Globus pallidus (tissue), 1 donor: ENCODE measurements at regions not wholly inside any gene's neighbourhood (a gene's known extent, or its start where the extent isn't known, plus 50 kb on each side); places are given as distances from the start of the nearest gene placed in this dataset.
A peak's percentile ranks its signal among the peaks of the same experiment; 100 is the strongest.

ENCODE experiments used
- DNase-seq: peaks from one replicate; pipeline ENCODE4 v3.0.0-alpha.2; 2015; ENCODE audit warnings: low spot score

DNA sequence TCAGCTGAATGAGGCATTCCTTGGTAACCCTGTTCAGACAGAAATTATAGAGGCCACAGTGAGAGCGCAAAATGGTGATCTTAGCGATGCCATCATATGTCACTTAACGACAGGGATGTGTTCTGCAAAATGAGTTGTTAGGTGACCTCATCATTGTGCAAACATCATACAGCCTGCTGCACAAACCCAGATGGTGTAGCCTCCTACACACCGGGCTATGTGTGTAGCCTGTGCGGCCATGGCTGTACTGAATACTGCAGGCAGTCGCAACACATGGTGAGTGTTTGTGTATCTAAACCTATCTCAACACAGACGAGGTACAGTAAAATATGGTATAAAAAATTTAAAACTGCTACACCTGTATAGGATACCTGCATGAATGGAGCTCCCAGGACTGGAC is 234.1 kb upstream of the PMEPA1 start:
- DNase-seq = no peak

DNA sequence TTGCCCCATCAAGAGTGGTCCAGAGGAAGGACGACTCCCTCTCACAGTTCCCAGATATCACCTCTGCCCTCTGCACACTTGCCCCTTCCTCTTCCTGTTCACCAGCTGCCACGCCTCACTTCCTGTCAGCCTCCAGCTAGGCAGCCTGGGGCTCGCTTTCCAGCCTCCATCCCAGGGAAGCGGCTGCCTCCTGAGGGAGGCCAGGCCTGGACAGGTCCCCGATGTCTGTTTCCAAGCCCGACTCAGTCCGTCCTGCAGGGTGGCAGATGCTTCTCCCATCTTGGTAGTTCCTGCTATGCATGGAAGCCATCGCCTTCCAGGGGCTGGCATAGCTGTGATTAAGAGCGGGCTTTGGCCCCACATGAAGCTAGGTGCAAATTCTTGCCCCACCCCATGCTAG is 233.5 kb upstream of the PMEPA1 start:
- DNase-seq = no peak

DNA sequence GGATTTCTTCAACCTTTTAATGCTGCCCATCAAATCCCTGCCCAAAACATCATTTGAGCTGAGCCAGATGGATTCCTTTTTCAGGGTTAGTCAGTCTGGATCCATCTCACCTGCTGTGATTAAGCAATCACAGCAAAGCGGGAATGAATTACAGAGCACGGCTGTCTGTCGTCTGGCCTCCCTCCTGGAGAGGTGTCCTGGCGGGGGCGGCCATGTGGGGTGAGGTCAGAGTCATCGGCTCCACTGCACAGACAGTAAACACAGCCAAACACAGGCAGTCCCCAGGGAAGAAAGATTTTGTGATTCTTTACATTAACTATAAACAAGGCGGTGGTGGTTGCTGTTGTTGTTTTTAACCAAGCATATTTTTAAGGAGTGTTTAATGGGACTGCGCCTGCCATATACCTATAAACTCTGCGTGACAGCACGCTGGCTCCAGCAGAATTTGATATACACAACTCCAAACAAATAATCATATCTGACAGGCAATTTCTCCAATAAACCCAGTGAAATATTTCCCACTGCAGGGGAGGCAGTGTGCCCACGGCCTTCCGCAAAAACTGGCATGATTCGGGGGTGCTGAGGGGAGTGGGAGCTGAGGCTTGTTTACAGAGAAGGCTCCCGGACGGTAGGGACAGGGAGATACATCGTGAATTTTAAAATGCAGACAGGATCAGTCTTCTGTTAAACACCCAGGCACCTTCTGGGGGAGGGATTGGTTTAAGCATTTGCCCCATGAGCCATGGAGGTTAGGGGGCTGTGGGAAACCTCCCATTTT is 232.0 kb upstream of the PMEPA1 start:
- DNase-seq = no peak

DNA sequence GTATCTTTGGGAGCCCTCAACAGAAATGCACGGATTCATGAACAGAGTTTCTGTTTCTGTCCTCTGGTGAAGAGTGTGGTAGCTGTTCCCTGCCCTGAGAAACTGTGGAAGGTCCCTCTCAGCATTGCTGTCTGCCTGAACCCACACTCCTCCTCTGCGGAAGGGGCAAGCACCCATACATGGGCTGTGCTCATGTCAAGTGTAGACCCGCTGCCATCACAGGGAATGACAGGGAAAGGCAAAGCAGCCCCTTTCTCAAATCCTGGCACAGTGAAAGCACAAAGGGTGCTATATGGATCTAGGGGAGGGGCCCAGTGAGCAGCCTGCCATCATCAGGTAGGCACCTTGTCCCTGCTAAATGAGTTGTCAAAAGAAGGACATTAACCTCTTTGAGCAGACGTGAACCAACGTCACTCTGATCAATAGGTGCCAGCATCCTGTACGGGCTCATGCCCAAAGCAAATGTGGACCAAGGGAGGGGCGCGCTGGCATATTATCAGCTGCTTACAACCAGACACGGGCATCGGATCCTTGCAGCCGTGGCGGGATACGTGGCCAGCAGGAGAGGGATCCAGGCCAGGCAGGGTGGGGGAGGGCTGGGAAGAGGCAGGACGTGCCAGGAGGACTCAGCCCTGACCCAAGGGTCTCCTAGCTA is 231.2 kb upstream of the PMEPA1 start:
- no peak for DNase-seq

DNA sequence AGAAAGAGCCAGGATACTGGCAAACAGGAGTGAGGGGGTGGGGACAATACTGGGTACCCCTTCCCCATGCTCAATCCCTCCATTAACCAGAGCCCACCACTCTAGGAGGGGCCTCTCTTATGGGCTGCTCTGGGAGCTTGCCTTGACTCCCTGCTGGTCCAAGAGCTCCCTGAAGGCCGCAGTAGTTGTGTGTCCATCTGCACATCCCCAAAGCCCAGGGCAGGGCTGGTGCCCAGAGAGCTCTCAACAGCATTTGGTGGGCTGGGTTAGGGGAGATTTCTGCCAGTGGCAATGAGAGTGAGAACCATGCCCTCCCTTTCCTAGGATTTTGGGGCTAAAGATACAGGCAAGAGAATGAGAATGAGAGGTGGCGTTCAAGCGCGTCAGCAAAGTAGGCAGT is 230.6 kb upstream of the PMEPA1 start:
- no peak for DNase-seq

DNA sequence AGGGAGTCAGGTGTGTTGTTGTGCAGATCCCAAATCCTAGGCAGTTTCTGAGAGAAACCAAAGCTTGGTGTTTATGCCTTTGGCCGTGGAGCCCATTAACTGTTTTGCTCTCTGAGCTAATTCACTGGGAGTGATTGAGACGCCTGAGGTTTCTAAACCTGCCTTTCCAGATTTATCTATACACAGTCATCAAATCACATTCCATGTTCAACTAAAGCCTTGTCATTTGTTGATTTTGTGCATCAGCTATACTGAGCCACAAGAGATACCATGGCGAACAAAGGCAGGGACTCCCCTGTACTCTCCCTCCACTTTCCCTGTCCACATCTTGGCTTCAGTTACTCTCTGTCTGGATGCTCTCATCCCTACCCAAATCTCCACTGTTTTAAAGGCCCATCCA is 229.7 kb upstream of the PMEPA1 start:
- DNase-seq = no peak

DNA sequence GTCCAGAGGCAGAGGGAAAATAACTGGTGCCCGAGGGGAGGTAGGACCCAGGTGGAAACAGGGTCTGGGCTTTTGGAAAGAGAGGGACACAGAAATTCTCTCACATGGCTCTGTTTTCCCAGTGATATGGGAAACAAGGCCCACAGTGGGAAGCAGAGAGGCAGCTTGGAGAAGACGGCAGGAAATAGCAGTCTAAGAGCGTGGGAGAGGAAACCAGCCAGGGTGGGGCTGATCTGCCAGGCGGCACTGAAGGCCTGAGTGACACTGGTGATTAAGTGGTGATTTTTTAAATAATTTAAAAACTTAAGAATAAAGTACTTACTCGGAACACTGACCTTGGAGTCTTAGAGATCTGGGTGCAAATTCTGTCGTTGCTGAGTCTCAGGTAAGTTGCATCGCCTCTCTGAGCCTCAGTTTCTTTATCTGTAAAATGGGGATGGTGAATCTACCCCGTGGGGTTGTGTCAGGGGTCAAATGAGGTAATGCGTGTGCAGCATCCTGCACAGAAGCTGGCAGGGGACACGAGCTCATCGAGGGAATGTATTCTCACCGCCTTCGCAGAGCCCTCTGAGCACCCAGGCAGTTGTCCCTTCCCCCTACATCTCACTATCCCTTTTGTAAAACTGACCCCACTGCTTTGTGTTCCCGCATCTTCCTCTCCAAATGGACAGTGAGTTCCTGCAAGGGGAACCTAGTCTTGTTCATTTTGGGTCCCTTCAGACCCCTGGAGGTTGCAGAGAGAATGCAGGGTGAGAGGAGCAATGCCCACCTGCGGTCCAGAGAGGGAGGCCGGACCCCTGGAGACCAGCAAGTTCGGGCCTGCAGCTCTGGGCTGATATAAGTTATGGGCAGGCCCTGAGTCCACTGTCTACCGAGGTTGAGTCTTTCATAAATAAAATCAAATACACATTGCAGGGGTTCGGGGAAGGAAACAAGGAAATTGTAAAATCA is 228.6 kb upstream of the PMEPA1 start:
- DNase-seq = no peak

DNA sequence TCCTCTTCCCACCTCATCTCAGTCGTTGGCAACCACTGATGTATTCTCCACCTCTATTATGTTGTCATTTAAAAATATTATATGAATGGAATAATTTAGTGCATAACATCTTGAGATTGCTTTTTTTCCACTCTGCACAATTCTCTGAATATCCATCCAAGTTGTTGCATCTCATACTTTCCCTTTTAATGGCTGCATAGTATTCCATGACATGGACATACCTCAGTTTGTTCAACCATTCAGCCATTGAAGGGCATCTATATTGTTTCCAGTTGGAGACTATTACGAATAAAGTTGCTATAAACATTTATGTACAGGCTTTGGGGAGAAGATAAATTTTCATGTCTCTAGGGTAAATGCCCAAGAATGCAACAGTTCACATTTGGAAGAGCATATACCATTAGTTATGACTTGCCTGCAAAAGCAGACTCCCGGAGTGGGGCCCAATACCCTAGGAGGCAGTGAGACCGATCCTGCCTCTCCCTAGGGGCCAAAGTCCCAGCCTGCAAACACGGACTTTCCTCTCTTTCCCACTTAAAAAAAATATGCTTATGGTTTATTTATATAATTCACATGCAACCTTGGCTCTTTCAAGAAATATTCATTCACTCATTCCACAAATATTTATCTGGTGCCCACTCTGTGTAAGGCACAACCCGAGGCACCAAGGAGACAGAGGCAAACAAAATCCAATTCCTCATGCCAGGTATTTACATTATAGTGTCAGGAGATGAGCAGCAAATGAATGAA is 227.0 kb upstream of the PMEPA1 start:
- no peak for DNase-seq

DNA sequence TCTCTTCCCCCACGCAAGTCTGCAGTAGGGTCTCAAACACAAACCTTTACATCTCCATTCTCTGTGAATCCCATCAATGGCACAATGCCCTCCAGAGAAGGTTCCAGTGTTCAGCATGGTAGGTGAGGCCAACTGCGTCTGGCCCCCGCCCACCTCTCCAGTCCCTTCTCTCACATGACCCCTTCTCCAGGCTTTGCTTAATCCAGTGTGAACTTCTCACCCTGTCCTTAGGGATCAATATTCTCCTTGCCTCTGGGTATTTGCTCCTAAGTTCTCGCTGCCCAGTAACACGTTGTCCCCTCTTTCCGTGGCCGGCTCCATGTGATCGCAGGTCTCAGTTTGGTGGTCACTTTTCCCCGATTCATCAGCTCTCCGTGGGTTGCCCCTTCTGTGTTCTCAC is 225.1 kb upstream of the PMEPA1 start:
- no peak for DNase-seq

DNA sequence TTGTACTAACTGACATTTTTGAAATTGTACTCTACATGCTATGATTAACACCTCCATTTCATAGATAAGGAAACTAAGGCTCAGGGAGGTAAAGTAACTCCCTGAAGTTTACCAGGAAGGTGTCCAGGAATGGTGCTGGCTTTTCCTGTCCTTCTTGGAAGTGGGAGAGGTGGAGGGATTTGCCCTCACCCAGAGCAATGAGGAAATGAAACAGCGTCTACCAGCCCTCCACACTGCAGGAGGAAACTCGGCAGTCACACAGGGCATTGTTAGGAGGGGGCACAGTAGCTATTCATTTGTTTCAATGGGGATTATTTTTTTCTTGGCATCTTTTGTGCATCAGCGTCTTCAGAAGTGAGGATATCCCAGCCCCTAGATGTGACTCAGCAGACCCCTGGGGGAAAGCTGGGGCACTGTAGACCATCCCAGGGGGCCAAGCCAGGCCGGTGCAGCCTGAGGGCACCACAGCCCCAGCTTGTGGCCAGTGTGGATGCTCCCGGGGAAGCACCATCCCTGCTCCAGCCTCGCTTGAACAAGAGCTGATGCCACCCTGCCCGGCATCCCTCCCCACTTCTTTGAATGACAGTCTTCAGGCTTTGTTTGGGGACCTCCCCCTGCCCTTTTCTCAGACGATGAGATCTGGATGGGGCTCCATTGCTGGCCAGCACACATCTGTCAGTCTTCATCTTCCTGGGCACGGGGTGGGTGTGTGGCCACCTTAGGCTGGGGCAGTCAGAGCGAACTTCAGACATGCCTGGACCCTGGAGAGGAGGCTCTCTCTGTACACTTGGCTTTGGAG is 224.4 kb upstream of the PMEPA1 start:
- no peak for DNase-seq

DNA sequence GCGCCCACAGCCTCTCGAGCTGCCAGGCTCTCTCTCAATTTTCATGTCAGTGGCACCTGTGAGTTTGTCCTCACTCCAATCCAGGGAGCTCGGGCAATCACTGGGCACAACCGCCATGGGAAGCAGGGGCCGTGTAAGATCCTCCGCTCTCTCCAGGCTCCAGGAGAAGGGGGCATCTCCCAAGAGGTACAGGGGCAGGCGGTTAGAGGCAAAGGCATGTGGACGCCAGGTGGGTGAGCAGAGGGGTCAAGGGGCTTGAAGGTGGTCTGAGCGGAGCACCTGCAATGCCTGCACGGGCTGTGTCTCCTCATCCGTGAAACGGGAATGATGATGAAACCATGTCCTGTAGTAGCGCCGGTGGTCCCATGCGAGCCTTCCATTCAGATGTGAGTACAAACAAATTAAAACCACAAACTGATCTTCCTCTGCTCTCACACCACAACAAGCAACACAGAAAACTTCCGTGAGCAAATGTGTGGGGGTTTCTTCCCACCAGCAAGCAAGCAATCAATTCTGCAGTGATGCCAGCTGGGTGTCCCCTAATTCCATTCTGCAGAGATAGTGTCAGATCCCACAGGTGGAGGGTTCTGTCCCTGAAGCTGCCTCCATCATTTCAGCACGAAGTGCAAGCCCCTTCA is 222.5 kb upstream of the PMEPA1 start:
- DNase-seq = no peak

DNA sequence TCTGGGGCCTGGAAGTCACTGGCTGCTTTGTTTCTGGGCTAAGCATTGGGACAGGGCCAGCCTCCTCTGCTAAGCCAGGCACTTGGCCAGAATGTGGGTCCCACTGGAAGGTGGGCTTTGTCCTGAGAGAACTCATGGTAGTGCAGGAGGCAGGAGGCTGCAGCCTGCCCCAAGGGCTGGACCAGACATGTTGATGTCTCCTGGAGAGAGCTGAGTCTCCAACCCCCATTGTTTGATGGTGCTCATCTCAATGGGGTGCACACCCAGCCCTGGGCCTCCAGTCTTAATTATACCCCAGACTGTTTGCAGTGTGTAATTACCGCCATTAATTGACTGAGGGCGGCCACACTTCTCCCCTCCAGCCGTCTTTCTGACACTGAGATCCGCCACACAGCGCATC is 220.5 kb upstream of the PMEPA1 start:
- DNase-seq = no peak

DNA sequence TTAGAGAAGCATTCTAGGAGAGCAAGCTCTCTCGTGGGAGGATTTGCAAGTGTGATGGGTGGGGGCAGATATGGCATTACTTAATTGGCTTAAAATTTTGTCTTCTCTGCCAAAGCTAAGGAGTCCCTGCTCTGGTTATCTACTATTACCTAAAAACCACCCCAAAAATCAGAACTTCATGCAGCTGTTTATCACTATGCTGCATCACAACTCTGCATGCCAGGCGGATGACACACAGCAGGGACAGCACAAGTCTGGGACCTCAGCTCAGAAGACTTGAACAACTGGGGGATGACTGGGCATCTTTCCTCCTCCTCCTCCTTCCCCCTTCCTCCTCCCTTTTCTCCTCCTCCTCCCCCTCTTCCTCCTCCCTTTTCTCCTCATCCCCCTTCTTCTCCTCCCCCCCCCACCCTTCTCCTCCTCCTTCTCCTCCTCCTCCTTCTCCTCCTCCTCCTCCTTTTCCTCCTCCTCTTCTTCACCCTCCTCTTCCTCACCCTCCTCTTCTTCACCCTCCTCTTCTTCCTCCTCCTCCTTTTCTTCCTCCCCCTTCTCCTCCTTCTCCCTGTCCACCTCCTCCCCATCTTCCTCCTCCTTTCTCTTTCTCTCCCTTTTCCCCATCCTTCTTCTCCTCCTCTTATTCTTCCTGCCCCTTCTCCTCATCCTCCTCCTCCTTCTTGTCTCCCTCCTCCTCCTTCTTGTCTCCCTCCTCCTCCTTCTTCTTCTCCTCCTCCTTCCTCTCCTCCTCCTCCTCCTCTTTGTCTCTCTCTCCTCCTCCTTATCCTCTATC is 218.6 kb upstream of the PMEPA1 start:
- DNase-seq = no peak

DNA sequence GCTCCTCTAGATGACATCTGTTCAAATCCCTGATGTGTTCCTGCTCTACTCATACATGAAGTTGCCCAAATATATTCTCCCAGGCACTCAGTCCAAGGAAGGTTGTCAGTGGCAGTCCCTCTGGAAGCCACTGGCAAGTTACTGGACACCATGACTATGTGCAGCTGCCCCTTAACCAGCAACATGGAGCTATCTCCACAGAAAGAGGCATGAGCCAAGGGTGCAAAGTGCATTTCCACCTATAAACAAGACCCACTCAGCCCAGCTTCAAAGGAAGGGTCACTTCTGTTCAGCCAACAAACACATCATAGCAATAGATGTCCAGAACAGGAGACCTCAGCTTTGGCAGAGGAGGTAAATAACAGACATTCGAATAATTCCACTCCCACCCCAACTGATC is 217.6 kb upstream of the PMEPA1 start:
- DNase-seq = no peak

DNA sequence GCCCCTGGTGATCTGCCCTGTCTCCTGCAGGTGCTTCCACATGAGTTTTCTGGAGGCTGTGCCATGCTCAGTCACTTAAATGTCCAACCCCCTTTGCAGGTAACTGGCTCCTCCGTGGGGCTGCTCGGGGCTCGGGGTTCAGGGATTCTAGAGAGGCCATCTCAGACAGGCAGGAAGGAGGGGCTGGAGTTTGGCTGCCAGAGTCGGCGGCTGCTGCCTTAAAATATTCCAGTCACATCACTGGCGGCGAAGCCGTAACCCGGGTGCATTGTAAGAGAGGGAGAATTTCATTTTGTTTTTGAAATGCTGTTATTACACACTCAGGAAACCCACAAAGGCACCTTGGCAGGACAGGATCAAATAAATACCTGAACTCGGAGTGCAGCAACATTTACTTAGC is 212.9 kb upstream of the PMEPA1 start:
- peak; percentile 9 for DNase-seq

DNA sequence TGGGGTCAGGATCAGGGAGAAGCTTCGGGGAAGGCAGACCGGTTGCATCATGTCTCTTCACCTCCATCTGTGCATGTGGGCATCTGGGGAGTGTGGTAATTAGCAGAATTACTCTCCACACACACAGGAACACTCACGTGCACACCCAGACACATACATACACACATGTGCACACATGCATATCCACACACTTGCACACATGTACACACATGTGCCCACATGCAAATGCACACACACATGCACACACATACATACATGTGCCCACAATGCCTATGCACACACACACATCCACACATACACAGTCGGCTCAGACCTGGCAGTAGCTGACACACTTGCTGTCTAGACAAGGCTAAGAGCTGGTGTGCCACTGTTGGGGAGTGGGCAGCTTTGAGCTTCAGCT is 212.3 kb upstream of the PMEPA1 start:
- no peak for DNase-seq

DNA sequence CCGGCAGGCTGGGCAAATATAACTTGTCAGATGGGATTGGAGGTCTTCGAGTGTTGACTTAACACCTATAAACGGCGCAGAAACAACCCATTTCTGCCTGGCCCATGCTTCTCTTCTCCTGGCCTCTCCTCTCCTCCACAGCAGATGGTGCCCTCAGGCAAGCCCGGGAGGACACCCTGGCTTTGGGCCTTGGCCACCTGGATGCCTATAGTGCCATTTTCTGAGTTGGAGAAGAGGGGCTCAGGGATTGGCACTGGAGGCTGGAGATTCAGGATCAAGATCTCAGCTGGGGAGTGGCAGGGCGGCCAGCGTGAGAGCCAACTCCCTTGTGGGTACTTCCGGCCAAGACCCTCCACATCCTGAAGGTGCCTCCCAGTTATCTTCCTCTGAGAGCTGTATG is 211.9 kb upstream of the PMEPA1 start:
- no peak for DNase-seq

DNA sequence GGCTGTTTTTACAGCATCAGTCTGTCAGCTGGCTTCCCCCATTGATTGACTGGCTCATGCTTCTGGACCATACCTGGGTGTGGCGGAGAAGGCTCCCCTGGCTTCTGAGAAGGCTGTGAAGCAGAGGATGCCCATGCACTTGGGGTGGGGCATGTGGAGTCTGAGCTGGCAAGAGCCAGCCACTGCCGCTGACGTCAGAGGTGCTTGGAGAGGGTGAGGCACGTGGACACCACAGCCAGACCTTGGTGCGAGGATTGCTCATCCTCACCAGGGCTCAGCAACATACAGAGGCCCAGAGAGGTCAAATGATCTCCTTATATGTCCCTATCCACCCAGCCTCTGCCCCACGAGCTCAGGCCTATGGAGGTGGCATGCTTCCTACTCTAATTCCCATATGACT is 211.2 kb upstream of the PMEPA1 start:
- no peak for DNase-seq

DNA sequence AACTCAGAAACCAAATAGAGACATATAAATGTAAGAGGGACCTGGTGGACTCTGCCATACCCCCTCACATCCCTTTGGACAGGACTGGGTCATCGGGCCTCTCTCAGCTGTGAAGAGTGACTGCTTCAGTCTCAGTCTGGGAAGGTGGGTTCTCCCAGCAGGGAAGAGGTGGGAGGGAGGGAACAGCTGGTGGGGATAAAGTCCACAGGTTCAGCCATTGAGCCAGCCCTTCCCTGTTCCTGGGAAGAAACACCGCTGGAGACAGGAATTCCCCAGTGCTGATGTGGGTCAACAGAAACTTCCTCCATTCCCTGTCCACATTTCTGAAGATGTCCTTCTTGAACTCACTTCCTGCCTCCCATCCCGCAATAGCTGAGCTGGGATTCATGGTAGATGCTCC is 209.2 kb upstream of the PMEPA1 start:
- no peak for DNase-seq

DNA sequence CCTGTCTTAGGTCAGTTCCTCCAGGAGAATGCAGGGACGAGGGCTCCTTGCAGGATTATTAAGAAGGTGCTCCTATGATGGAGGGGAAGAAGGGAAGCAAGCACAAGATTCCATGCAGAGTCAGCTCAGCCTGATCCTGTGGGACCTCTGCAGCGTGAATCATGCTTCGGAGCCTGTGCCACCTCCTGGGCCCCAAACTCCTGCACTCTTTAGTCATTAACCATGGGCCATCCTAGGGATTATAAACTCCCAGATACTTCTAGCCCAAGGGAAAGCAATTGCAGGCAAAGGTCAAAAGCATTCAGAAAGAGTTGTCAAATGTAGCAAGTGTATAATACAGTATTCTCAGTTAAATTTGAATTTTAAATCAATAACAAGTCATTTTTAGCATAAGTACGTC is 208.7 kb upstream of the PMEPA1 start:
- DNase-seq = no peak
